Right atrium auricular region (tissue), 2 donors: ENCODE measurements at regions not wholly inside any gene's neighbourhood (a gene's known extent, or its start where the extent isn't known, plus 50 kb on each side); places are given as distances from the start of the nearest gene placed in this dataset.

Experiments used
- DNase-seq: peaks from one replicate; pipeline ENCODE4 v3.0.0-alpha.2; 2019; ENCODE audit warnings: low spot score
- H3K27ac ChIP-seq, 2 donors: fragments of 200-600 bp; sonication (generic); 1 replicate in 1 of 2; 2 replicates in 1 of 2; pipeline ENCODE4 v1.5.1; 2016 to 2019
- H3K27me3 ChIP-seq, 2 donors: fragments of 200-600 bp; sonication (generic); one replicate each; pipeline versions ENCODE4 v1.5.1 to v1.6.0; 2017 to 2019
- H3K36me3 ChIP-seq: fragments of 200-600 bp; sonication (generic); one replicate; pipeline ENCODE4 v1.5.1; 2016
- H3K4me1 ChIP-seq, 2 donors: fragments of 200-600 bp; sonication (generic); one replicate each; pipeline versions ENCODE4 v1.5.1 to v1.6.0; 2017 to 2019
- H3K4me3 ChIP-seq, 2 donors: fragments of 200-600 bp; sonication (generic); 1 replicate in 1 of 2; 2 replicates in 1 of 2; pipeline ENCODE4 v1.5.1; 2017 to 2019; ENCODE audit warnings: mild to moderate bottlenecking in 1 of 2, moderate library complexity in 1 of 2
- H3K9me3 ChIP-seq, 2 donors: fragments of 200-600 bp; sonication (generic); one replicate each; pipeline ENCODE4 v1.5.1; 2019
- TF ChIP-seq, protein P1 (sequence below), 2 donors: fragments of 200-600 bp; sonication (generic); IDR thresholded peaks; one replicate each; pipeline ENCODE4 v1.5.1; 2019; ENCODE audit warnings: antibody characterized with exemption in 2 of 2

DNA sequence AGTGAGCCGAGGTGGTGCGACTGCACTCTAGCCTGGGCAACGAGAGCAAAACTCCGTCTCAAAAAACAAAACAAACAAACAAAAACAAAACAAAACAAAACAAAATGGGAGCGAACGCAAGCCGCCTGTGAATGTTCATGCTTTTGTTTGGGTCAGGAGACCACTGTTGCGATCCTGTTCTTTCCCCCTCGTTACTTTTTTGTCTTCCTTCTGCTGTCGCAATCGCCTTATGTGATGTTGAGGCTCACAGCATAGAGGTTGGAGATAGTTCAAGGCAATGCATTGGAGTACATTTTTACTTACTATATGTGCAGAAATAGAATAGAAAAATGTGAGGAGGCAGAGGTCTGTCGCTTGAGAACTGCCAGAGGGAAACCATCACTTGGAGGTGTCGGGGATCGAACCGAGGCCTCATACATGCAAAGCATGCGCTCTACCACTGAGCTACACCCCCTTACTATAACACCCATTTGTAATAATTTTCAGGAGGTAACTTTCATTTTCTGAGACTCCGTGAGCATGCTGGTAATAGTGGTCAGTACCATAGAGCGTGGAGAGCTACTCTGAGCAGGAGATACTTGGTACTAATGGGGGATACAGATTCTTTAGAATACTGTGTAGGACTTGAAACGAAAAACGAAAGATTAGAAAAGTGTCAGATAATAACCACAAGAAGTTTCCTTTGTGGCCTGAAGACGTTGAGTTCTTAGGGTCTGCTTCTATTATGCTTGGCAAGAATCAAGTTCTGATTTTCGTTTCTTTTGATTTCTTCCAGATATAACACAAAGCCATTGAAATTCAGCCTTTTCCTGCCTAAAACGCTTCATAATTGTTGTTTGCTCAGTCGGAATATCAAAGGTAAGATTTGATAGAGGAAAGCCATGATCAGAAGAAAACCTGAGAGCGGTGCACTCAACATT lies 121.1 kb downstream of the TRIM27 start:
- H3K4me1 ChIP-seq: no peaks in the 10 kb centered on the region
- H3K9me3 ChIP-seq: no peaks in the 10 kb centered on the region
- no peak overlapping the region for H3K4me3 ChIP-seq
- no peak overlapping the region for H3K27ac ChIP-seq
- H3K27me3 ChIP-seq: no peaks in the 10 kb centered on the region
- TF ChIP-seq, protein P1, sequence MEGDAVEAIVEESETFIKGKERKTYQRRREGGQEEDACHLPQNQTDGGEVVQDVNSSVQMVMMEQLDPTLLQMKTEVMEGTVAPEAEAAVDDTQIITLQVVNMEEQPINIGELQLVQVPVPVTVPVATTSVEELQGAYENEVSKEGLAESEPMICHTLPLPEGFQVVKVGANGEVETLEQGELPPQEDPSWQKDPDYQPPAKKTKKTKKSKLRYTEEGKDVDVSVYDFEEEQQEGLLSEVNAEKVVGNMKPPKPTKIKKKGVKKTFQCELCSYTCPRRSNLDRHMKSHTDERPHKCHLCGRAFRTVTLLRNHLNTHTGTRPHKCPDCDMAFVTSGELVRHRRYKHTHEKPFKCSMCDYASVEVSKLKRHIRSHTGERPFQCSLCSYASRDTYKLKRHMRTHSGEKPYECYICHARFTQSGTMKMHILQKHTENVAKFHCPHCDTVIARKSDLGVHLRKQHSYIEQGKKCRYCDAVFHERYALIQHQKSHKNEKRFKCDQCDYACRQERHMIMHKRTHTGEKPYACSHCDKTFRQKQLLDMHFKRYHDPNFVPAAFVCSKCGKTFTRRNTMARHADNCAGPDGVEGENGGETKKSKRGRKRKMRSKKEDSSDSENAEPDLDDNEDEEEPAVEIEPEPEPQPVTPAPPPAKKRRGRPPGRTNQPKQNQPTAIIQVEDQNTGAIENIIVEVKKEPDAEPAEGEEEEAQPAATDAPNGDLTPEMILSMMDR (IDR thresholded peaks at IDR 0.05): no peak
- no peak for DNase-seq
- H3K36me3 ChIP-seq: no peaks in the 10 kb centered on the region

GRCh38 chr6:28803337-28803709 lies 120.5 kb downstream of the TRIM27 start:
- H3K27me3 ChIP-seq: peaks cover 0 to 6% of the 10 kb centered on the region in 2 donors
- H3K27ac ChIP-seq: no peak overlapping the region
- H3K9me3 ChIP-seq: no peaks in the 10 kb centered on the region
- H3K36me3 ChIP-seq: no peaks in the 10 kb centered on the region
- H3K4me1 ChIP-seq: no peaks in the 10 kb centered on the region
- TF ChIP-seq, protein P1 (IDR thresholded peaks at IDR 0.05): no peak
- no peak overlapping the region for H3K4me3 ChIP-seq
- no peak for DNase-seq

GRCh38 chr6:28807682-28808280 lies 116.0 kb downstream of the TRIM27 start:
- TF ChIP-seq, protein P1 (IDR thresholded peaks at IDR 0.05): no peak
- Histone ChIP-seq H3K4me1 (peaks cover 0 to 8% of the 10 kb centered on the region in 2 donors), H3K27ac (no peak overlapping the region), H3K27me3 (peaks cover 5 to 34% of the 10 kb centered on the region in 2 donors), H3K4me3 (no peak overlapping the region), H3K36me3 (no peaks in the 10 kb centered on the region), H3K9me3 (no peaks in the 10 kb centered on the region)
- no peak for DNase-seq

GRCh38 chr6:28808383-28808782 lies 115.4 kb downstream of the TRIM27 start:
- TF ChIP-seq, protein P1 (IDR thresholded peaks at IDR 0.05): no peak
- H3K4me3 ChIP-seq: no peak overlapping the region
- H3K9me3 ChIP-seq: no peaks in the 10 kb centered on the region
- no peaks in the 10 kb centered on the region for H3K36me3 ChIP-seq
- peaks cover 11 to 40% of the 10 kb centered on the region in 2 donors for H3K27me3 ChIP-seq
- peaks cover 0 to 8% of the 10 kb centered on the region in 2 donors for H3K4me1 ChIP-seq
- H3K27ac ChIP-seq: no peak overlapping the region
- no peak for DNase-seq

GRCh38 chr6:28809947-28810658 lies 113.7 kb downstream of the TRIM27 start:
- Histone ChIP-seq H3K27me3 (peaks cover 22 to 57% of the 10 kb centered on the region in 2 donors), H3K4me1 (peaks cover 0 to 8% of the 10 kb centered on the region in 2 donors)

More at GRCh38 chr6:28809947-28810658, 113.7 kb downstream of the TRIM27 start:
- no peak for DNase-seq
- Histone ChIP-seq H3K4me3 (no peak overlapping the region), H3K36me3 (no peaks in the 10 kb centered on the region), H3K9me3 (no peaks in the 10 kb centered on the region), H3K27ac (no peak overlapping the region)
- TF ChIP-seq, protein P1 (IDR thresholded peaks at IDR 0.05): no peak
